Activated T-cell treated with anti-CD3 and anti-CD28 coated beads for 1 hour (primary cell): ENCODE measurements at regions not wholly inside any gene's neighbourhood (a gene's known extent, or its start where the extent isn't known, plus 50 kb on each side); places are given as distances from the start of the nearest gene placed in this dataset.

Source experiments
- DNase-seq: peaks from one replicate; pipeline ENCODE4 v3.0.0-alpha.2; 2020; ENCODE audit warnings: low read depth

DNA sequence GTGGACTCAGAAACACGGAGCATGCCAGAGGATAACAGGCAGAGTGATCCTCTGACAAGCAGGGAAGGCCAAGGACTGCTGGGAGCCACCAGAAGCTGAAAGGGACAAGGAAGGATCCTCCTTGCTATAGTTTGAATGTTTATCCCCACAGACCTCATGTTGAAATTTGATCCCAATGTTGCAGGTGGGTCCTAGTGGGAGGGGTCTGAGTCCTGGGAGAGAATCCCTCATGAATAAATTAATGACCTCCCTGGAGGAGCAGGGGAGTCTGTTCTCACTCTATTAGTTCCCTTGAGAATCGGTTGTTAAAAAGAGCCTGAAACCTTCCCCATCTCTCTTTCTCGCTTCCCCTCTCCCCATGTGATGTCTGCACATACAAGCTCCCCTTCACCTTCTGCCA lies 124.4 kb downstream of the FBXO15 start:
- no peak for DNase-seq

DNA sequence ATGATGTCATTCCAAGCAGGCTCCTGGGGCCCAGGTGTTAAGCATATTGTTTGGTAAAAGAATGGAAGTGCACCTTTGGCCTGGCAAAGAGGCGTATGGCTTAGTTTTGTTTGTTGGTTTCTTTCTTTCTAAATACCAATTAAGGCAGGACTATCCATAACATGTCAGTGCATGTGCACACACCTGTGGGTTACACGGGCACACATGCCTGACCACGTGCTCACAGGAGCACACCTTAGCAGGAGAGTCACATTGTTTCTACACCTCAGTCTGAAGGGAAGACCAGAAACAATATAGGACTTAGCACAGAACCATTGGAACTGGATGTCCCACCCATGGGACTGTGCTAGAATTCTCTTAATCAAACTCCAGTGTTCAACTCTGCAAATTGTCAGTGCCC lies 127.8 kb downstream of the FBXO15 start:
- no peak for DNase-seq

- DNase-seq: no peak
Measured at GRCh38 chr18:74013955-74014354, 133.7 kb downstream of the FBXO15 start.

DNA sequence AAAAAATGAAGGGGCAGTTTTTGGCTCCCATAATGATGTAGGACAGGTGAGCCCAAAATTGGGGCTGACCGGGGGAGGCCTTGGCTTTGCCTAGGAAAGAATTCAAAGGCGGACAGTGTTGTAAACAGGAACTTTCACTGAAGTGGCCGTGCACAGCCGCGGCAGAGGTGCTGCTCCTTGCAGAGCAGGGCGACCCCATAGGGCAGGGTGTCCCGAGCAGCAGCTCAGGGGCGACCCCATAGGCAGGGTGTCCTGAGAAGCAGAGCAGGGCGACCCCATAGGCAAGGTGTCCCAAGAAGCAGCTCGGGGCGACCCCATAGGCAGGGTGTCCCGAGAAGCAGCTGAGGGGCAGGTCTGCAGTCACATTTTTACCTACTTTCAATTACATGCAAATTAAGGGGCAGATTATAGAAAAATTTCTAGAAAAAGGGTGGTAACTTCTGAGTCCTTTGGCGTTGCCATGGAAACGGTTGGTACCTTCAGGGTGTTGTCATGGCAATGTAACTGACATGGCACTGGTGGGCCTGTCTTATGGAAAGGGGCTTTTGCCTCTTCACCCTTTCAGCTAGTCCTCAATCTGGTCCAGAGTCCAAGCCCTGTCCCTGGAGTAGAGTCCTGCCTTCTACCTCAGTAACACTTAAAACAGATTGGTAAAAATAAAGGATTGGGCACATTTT lies 134.5 kb downstream of the FBXO15 start:
- DNase-seq: no peak

- DNase-seq: no peak
Measured at GRCh38 chr18:74006143-74006542, 141.5 kb downstream of the FBXO15 start.

DNA sequence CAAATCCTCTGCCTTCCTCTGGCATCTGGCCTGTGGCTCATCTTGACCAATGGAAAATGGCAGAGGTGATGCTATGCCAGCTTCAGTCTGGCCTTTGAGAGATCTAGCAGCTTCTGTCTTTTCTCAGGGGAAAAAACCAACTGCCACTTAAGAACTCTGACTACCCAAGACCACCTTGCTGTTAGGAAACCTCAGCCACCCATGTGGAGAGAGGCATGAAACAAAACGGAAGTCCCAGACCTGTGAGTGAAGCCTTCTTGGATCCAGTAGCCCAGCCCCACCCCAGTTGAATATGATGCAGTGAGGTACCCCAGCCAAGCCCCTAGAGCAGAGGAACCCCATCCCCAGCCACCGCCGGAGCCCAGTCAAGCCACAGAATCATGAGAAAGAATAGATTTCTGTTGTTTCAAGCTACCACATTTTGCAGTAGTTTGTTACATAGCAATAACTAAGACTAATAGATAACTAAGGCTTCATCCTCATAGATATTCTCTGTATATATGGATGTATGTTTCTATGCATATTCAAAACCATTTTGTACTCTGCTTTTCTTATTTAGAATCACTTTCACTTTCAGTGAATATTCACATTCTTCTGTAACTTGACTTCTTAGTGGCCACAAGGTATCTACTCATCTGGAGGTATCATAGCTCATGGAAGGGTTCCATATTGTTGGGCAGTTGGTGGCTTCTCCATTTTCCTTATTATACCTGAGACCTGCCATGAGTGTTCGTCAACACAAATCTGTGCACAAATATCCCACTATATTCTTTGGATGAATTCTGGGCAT lies 142.1 kb downstream of the FBXO15 start:
- no peak for DNase-seq

DNA sequence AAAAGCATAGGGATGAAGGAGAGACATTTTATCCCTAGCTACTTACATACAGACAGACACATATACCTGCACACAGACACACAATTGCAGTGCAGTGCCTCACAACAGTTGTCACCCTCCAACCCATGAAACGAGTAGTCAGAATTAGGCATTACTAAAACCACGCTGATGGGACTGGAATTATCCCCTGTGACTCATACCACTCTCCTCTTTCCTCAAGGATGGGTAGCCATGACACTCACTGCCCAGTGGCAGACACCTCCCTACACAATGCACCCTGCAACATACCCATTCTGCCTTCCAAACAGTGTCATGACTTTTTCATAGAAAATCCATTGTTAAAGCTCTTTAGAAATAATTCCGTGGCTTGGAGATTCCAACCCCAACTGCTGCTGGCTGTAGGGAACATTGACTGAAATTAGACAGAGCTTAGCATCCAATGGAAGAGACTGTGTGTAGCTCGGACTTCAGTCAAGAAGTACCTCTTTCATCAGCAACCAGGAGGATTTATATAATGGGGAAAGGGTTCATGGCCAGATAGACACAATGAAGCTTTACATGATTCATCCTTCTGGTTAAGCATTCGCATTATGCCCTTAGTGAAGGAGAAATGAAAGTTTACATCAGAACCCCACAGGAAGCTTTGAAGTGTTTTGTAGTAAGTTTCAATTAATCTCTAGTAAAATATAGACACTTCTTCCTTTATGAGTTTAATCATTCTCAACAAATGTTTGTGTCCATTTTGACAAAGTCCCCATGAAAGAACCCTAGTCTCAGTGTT lies 155.2 kb downstream of the FBXO15 start:
- no peak for DNase-seq

DNA sequence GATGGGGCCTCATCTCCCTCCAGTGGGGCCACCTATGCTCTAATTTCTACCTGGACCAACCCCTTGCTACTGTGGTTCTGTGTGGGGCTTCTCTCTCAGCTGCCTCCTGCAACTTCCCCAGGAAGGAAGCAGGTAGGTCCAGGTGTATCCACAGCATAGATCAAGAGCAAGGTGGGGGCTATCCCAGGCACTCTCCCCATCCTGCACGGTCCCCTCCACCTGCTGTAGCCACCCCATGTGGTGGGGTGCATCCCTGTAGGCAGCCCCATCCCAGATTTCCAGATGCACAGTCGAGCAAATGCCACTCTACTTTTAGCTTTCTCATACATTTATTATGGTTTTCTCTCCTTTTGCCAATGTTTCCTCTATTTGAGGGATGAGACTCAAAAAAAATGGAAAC lies 156.1 kb downstream of the FBXO15 start:
- DNase-seq: no peak

- no peak for DNase-seq
Measured at GRCh38 chr18:73990258-73990657, 157.4 kb downstream of the FBXO15 start.

- DNase-seq: no peak
Measured at GRCh38 chr18:73987247-73987980, 160.2 kb downstream of the FBXO15 start.

GRCh38 chr18:73986711-73987110 lies 160.9 kb downstream of the FBXO15 start:
- DNase-seq: no peak

GRCh38 chr18:73985855-73986625 lies 161.6 kb downstream of the FBXO15 start:
- no peak for DNase-seq

DNA sequence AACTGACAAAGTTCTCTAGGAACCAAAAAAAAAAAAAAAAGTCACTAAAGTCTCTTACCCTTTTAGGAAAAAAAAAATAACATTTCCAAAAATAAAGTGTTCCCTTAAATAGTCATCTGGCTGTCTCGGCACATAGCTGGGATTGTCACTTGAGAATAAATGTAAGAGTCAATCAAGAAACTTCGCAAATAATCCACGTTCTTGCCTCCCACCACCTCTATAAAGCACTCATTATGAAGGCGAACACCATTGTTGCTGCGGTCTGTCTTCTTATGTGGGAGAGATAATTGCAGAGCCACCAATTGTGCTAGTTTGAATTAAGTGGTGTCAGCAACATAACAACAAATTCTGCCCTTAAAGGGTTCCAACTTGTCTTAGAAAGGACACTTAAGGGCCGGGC lies 163.7 kb downstream of the FBXO15 start:
- no peak for DNase-seq

DNA sequence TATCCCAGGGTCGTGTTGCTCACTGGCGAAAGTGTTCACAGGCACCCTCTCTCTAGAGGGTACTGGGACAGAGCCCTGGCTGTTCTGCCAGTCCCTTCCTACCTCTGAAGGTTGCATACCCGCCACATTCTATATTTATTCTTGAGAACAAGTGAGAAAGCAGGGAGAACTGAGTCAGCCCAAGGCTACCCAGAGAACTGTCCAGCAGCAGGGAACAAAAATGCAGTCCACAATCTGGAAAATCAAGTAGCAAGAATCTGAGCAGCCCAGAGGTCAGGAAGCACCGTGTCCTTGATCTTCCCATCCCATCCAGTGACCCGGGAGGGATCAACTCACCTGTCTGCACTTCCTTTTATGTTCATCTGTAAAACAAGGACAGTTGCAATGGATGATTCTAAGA lies 164.1 kb downstream of the FBXO15 start:
- no peak for DNase-seq

GRCh38 chr18:73981796-73982195 lies 165.8 kb downstream of the FBXO15 start:
- DNase-seq: no peak

DNA sequence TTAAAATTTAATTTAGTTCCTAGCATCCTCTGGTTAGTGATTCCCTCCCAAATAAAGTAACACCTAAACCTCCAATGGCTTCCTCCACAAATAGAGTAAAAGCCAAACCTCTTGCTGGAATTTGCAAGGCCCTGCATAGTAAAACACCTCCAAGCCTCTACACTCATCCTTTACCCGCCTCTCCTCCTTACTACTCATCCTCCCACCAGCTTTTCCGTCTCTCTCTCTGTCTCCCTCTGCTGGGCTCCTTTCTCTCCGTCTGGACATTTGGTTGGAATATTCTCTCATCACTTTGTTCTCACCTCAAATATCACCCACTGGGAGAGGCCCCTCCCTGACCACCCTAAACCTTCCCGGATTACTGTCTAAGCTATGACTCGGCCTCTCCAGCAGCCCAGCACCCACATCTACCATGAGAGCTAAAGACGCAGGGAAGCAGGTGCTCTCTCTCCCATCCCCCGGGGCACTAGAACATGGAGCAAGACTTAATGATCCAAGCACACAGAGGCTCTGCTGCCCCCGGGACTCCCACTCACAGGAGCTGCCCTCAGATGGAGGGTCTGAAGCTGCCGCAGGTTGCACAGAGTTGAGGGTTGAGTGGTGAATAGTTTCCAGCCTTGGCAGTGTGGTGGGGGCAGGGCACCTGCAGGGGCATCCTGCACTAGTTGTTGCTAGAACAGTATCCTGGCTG lies 167.2 kb downstream of the FBXO15 start:
- DNase-seq: no peak

GRCh38 chr18:73979742-73980141 lies 167.9 kb downstream of the FBXO15 start:
- DNase-seq: no peak

DNA sequence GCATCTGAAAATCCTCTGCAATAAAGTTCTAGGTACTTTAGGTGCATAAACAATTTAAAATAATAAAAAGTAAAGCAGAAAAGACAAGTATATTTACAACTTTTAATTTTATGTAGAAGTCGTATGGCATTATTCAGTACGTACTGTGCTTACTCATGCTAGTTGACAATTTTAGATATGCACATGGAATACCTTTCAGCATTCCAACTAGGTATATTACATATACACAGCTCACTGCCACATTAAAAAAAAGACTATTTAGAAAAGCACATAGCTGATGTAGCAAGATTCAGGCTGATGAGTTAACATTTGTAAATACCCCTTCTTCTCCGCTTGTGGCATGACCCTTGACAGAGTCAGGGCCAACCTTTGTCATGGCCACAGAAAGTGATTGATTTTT lies 171.2 kb downstream of the FBXO15 start:
- DNase-seq: no peak

- no peak for DNase-seq
Measured at GRCh38 chr18:73975266-73975665, 172.4 kb downstream of the FBXO15 start.

- no peak for DNase-seq
Measured at GRCh38 chr18:73973972-73974371, 173.7 kb downstream of the FBXO15 start.

DNA sequence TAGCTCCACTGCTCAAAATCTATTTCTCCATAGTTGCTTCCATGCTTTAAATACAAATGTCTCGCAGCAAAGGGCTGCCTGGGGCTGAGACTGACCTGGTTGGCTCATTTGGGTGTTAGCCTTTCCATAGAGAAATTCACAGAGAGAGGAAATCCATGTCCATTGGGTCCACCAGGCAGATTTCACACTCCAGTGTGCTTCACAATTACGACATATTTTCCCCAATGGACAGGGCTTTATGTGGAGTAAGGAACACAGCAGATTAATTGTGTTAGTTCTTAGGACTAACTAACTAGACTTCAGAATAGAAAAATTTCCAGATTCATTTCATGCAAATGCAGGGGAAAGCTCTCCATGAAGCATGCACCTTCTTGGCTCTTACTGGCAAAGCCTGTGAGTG lies 180.7 kb downstream of the FBXO15 start:
- no peak for DNase-seq
